NCI-H1105 (cell line): ENCODE measurements at regions not wholly inside any gene's neighbourhood (a gene's known extent, or its start where the extent isn't known, plus 50 kb on each side); places are given as distances from the start of the nearest gene placed in this dataset.
A peak's percentile ranks its signal among the peaks of the same experiment; 100 is the strongest.
"Not testable (repeated sequence)": the region's sequence is repeated elsewhere in the genome, so short reads cannot be mapped to it uniquely, and the experiment has no call there.

ENCODE experiments used
- DNase-seq: peaks from one replicate; lab custom pipeline; 2025; lab: John Stamatoyannopoulos, UW

DNA sequence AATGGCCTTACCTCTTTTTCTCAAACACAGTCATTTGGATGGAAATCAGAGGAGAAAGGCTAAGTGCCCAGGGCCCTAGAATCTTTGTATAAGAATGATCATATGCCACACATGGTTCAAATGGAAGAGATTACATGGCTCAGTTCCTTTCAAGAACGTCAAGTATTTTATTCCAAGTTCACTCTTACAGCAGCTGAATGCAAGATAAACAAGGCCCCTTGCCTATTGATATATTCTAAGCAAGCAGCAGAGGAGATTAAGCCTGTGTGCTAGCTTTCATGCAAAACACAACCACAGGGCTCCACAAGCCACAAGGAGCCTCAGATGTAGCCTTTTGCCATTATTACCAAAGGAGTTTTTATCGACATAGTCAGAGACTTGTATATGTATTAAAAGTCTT is 55.3 kb upstream of the SLCO6A1 start:
- DNase-seq = no peak

DNA sequence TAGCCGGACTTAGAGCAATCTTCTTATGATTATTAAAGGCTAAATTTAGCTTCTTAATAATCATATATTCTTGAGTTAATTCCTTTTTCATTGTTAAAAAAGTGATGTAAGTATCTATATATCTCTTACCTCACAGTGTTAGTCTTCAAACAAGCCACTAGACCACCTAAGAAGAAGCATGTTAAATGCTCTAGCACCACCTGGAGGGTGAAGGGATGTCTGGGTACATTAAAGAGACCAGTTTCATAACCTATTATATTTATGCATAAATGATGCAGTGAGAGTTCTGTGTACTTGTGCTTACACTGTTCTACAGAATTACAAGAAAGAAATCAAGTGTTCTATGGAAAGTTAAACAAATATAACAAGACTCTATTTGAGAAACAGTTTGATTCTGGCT is 55.9 kb upstream of the SLCO6A1 start:
- DNase-seq = no peak

DNA sequence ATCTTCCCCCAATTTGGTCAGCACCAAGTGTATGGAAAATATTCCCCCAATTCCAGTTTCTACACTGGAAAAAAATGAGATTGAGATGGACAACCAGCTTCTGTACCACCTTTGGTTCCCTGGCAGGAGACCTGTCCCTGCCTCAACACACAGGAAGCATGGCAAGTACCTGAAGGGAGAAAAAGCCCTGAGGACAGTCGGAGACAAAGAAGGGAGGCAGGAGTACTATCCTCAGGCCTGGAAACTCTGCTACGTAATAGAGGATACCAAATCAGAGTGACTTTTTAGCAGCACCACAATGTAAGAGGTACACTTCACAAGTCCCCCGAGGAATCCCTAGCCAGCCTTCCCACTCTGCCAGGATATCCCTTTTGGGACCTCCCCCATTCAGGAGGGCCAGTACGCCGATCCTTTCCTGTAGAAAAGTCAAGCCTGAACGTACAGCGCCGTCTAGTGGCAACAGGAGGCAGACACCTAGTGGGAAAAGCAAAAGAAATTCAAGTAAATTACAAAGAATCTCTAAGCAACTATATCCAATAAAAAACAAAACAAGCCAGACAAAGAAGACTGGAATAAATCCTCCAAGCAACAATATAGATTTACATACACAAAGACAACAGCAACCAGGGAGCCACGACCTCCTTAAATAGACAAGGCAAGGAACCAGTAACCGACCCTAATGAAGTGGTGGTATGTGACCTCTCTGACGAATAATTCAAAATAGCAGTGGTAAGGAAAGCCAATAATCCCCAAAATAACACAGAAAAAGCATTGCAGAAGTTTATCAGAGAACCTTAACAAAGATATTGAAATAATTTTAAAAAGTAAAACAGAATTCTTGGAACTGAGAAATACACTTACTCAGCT is 63.3 kb upstream of the SLCO6A1 start:
- no peak for DNase-seq

DNA sequence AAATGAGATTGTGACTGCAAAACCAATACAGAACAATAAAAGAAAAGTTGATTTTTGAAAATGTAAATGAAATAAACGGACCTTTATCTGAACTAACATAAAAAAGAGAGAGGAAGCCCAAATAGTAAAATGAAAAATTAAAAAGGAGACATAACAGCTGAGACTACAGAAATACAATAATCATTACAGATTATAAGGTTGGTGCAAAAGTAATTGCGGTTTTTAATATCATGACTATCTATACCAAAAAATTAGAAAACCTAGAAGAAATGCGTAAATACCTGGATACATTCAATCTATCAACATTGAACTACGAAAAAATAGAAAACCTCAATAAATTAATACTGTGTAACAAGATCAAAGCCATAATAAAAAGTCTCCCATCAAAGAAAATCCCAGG is 71.9 kb upstream of the SLCO6A1 start:
- DNase-seq = no peak

DNA sequence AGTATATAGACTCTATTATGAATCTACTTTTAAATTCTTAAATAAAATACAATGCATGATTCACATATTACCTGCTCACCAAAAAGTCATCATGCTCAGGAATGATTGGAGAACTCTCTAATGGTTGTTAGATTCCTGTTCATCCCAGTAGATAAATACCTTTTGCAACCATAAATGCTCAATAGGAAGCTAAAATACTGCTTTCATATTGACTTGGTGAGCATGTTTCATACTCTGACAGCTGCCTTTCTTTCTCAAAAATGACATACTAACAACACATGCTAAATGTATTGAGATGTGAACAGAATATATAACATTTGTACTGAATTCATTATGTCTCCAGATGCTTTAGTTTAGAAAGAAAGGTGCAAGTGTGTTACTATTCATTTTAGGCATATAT is 79.6 kb upstream of the SLCO6A1 start:
- DNase-seq = no peak

DNA sequence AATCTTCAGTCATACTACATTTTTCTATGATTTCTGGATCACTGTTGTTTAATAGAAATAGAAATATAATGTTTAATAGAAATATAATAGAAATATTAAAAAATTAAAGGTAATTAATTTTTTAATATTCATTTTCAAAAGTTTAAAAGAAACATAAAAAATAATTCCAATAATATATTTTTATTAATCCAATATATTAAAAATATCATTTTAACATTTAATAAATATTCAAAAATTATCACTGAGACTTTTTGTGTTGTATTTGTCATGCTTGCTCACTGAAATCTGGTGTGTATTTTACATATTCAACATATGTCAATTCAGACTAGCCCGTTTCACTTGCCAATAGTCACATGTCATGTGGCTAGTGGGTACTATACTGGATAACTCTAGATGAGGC is 80.6 kb upstream of the SLCO6A1 start:
- DNase-seq = no peak

- DNase-seq = no peak
Measured at GRCh38 chr5:102581011-102581410, 82.2 kb upstream of the SLCO6A1 start.

DNA sequence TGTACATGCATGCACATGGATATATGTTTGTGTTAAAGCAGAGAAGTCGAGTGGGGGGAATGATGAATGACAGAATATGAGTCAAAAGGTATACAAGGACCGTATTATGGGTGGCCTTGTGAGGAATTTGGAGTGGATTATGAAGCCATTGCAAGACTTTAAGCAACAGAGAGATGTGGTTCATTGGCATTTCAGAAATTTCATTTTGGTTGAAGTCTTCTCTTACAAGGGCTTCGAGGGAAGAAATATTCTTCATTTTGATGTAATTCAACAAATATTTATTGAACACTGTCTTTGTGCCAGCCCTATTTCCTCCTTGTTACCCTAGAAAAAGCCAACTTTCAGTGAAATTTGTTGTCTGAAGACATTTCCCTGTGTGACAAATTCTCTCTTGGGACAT is 83.9 kb upstream of the SLCO6A1 start:
- no peak for DNase-seq

DNA sequence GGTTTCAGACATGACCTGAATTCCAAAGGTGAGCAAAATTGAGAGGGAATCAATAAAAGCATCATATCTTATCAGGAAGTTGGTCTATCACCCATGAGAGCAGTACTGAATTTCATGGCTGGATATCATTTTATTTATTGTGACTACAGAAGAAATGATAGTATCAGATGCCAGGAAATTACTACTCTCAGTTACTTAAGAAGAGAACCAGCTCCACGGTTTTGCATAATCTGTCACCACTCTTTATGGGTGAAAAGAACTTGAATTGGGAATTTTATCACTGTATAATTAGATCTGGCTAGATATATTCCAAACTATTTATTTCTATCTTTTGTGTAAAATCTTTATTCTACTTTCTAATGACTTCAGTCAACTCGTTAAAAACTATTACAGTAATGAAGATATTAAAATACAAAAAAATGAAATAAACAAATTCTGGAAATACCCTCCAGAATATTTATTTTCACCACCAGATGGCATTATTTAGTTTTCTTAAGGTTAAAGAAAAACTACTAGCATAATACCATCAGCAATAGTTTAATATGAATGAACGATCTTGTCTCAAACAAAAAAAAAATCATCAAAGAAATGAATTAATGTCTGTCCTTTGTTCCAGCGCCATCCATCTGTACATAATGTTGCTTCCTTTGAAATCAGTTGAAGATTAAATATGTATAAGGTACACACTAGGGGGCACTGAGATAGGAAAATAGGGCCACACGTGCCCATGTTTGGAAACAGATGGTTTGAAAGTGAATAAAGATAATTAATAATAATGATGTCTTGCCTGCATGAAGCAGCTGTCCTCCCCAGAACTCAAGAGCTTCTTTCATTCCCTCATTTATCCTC is 84.7 kb upstream of the SLCO6A1 start:
- DNase-seq = peak; percentile 31

GRCh38 chr5:102589661-102590060 is 90.9 kb upstream of the SLCO6A1 start:
- no peak for DNase-seq

DNA sequence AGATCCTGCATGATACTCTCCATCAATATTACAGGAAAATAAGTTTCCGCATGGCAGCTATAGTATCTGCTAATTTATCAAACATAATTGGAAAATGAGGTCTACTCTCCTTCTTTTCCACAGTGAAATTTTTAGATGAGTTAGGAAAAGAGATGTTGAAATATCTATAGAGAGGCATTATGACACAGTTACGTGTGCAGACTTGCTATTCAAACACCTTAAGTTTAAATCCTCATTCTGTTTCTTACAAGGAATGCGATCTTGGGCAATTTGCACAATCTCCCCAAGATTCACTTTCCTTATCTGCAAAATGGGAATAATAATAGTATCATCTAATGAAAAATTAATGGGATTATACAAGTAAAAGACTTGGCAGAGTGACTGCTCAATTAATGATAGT is 91.7 kb upstream of the SLCO6A1 start:
- DNase-seq = no peak

DNA sequence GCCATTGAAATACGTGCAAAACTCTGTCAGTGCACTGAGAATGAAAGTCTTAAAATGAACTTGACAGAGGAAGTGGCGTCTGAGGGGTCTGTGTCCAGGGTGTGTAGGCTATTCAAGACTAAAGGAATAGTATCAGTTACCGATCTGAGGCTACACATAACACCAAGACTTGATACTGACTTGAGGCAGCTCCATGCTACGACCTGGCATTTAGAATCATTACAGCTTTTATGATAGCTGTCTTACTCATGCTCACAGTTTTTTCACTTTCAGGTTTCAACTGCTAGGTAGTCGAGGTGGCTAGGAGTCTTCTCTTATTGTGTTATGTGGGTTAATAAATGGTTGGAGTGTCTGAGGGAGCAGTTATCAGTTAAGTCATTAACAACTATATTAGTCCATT is 92.8 kb upstream of the SLCO6A1 start:
- no peak for DNase-seq

DNA sequence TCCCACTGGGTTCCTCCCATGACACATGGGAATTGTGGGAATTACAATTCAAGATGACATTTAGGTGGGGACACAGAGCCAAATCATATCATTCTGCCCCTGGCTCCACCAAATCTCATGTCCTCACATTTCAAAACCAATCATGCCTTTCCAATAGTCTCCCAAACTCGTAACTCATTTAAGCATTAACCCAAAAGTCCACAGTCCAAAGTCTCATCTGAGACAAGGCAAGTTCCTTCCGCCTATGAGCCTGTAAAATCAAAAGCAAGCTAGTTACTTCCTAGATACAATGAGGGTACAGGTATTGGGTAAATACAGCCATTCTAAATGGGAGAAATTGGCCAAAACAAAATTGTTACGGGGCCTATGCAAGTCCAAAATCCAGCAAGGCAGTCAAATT is 93.8 kb upstream of the SLCO6A1 start:
- not testable (repeated sequence) for DNase-seq

- no peak for DNase-seq
Measured at GRCh38 chr5:102594192-102594591, 95.4 kb upstream of the SLCO6A1 start.

GRCh38 chr5:102595332-102595731 is 96.5 kb upstream of the SLCO6A1 start:
- no peak for DNase-seq

DNA sequence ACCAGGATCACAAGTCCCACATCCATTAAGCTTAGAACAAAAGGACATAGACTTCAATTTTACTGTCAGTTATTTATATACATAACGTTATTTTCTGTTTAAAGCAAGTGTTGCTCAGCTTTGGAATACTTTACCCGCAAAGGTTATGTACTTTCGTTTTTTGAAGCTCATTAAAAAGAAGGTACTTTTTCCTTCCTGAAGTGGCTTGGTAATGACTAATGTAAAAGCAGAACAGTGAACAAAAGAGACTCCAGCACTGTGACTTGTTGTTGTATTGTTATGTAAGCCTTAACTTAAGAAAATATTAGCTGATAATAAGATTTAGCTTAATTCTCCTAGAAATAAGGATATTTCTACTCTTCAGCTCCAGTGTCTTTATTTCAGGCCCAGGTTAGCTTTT is 97.3 kb upstream of the SLCO6A1 start:
- DNase-seq = no peak

GRCh38 chr5:102596951-102597350 is 98.2 kb upstream of the SLCO6A1 start:
- DNase-seq = no peak

DNA sequence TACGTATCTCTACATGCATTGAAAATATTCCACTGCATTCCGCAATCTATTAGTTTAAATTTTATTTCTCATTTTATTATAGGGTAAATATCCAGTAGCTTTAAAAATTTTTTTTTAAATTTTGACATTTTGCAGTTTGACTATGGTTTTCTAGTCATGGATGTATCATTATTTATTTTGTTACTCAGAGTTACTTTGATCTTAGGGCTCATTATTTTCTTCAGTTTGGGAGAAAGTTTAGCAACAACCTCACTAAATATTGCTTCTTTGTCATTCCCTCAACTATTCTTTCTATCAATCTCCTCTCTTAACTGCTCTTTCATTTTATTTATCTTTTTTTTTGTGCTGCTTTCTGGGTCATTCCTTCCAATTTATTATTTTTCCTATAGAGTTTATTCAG is 100.5 kb upstream of the SLCO6A1 start:
- DNase-seq = no peak

DNA sequence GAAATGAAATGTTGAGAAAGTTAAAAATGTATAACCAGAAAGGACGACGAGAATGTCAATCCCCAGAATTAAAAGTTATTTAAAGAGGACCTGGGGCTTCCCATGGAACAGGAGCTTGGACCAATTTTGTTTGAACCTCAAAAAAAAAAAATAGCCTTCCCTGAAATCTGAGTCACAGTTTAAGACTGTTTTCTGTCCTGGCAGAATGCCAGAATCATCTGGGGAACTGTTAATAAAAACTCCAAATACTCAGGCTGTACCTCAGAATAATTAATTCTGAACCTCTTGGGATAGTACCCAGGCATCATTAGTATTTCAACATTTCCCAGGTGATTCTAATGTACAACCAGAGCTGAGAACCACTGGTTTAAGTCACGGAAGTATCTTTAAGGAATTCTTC is 102.2 kb upstream of the SLCO6A1 start:
- peak; percentile 0 for DNase-seq

- no peak for DNase-seq
Measured at GRCh38 chr5:102603670-102604069, 104.9 kb upstream of the SLCO6A1 start.

DNA sequence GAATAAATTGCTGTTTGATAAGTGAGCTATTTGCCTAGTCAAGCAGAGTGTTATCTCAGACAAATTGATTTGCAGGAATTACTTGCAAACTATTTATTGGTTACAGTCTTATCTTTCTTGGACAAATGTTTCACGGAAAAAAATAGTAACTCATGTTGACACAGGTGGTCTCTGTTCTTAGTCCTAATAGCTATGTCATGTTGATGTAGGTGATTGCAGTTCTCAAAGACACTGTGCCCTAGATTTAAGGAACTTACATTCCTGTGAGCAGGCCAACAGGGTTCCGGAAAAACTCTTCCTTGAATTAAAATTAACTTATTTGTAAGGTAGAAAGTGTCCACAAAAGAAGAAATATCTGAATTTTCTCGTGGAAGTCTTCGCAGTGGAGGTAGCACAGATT is 109.6 kb upstream of the SLCO6A1 start:
- no peak for DNase-seq

GRCh38 chr5:102611312-102611711 is 112.5 kb upstream of the SLCO6A1 start:
- no peak for DNase-seq

DNA sequence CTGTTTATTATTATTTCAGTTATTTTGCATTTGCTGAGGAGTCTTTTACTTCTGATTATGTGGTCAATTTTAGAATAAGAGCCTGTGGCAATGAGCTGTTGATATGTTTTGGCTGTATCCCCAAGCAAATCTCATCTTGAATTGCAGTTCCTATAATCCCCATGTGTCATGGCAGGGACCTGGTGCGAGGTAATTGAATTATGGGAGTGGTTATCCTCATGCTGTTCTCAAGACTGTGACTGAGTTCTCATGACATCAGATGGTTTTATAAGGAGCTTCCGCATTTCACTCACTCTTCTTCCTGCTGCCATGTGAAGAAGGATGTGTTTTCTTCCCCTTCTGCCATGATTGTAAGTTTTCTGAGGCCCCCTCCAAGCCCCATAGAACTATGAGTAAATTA is 114.9 kb upstream of the SLCO6A1 start:
- no peak for DNase-seq
